G401 (cell line): ENCODE measurements at regions not wholly inside any gene's neighbourhood (a gene's known extent, or its start where the extent isn't known, plus 50 kb on each side); places are given as distances from the start of the nearest gene placed in this dataset.

Experiments used
- DNase-seq: peaks from one replicate; pipeline ENCODE4 v3.0.0-alpha.2; 2015; ENCODE audit warnings: low spot score
- in situ Hi-C: cut with HindIII; loops from 2 replicates; pipeline ENCODE4 v1.10.0; 2016; ENCODE audit warnings: low sequenced_read_pairs, mixed read lengths

DNA sequence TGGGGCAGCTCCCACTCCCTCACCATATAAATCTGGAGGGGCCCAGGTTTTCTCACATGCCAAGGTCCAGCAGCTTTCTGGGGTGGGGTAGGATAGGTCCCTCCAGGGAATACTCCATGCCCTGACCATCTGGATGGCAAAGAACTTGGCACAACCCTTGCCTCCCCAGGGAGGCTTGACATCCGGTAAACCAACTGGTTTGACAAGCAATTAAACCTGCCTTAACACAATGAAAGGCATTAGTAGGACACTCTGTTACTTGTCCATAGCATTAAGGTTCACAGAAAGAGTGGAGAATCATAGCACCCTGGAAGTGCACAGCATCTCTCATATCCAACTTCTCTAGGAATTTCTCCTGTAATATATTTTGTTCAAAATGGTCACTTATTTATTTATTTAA, 63.9 kb upstream of the MAF start:
- DNase-seq, result no peak
- in situ Hi-C loops, result no loop called here

GRCh38 chr16:79662669-79663313, 62.3 kb upstream of the MAF start:
- no peak for DNase-seq
- in situ Hi-C loops, result no loop called here

GRCh38 chr16:79662122-79662521, 61.6 kb upstream of the MAF start:
- in situ Hi-C loops, result no loop called here
- DNase-seq, result no peak

GRCh38 chr16:79661578-79661977, 61.0 kb upstream of the MAF start:
- in situ Hi-C loops, result no loop called here
- DNase-seq, result no peak

DNA sequence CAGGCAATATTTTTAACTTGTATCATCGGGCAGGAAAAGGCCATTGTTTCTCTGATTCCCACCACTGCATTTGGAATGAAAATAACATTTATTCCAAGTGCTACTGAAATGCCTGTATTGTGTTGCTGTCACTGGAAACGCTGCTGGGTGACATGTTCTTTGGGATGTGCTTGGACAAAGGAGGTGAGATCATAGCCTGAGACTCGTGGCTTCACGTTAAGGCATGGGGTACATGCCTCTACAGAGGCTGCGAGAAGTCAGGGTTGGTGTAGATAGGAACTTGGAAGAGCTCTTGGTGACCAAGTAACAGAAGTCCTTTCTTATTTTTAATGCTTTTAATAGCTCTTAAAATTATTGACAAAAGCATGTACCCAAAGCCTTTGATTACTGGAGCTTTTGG, 58.8 kb upstream of the MAF start:
- no peak for DNase-seq

DNA sequence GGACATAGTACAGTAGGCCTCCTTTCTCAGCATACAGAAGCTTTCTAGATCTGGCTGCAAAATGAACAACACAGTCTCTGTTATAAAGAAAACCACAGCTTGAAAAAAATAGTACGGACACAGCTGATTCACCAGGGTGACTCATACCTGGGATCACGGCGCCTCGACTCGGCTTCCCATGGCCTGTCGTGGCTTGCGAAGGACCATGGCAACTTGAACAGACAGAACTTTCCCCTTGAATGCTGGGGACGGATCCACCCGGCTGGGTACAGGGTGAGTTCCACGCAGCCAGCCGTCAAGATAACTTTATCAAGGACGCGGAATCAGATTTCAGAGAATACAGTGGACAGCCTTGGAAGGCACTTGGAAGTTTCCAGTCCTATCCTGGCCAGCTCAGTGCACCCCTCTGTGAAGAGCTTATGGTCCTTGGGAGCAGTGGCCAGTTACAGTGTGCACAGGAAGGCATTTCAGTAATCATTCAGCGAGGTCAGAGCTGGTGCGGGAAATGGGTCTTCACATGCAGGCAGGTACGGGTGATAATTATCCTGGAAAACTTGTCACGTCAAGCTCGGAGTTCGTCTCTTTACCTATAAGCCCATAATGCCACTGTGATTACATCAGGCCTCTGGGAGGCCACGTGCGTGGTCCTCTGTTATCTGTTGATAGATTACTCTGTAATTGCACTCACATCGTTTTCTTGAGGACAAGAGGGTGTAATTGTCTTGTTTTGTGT, 57.9 kb upstream of the MAF start:
- peak; percentile 77 for DNase-seq
- in situ Hi-C loops, result no loop called here

More for the DNA sequence above, 58.8 kb upstream of the MAF start:
- in situ Hi-C loops, result no loop called here

- in situ Hi-C loops, result no loop called here
- DNase-seq, result no peak
Observed at GRCh38 chr16:79656553-79657115, 56.1 kb upstream of the MAF start.

- DNase-seq, result no peak
- in situ Hi-C loops, result no loop called here
Observed at GRCh38 chr16:79653373-79653891, 52.9 kb upstream of the MAF start.

DNA sequence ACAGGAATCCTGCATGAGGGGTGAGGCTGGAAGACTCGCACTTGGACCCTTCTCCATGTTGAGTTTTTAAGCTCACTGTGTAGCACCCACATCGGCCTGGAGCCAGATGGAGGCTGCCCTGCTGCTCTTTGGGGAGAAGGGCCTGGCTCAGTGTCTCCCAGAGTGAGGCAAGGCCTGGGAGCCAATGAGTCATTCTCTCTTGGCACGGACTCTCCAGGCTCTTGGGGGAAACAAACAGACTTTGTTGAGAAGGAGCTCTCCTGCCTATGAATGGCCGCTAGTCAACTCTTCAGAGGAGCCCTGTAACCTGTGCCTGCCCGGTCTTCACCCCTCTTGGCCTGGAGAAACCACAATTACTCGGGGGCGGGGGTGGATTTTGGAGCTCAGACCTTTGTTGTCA, 50.8 kb upstream of the MAF start:
- in situ Hi-C loops, result no loop called here
- DNase-seq, result peak; percentile 5
